ENCODE measurements at regions not wholly inside any gene's neighbourhood (a gene's known extent, or its start where the extent isn't known, plus 50 kb on each side); places are given as distances from the start of the nearest gene placed in this dataset.
"Not testable (repeated sequence)": the region's sequence is repeated elsewhere in the genome, so short reads cannot be mapped to it uniquely, and the experiment has no call there.

DNA sequence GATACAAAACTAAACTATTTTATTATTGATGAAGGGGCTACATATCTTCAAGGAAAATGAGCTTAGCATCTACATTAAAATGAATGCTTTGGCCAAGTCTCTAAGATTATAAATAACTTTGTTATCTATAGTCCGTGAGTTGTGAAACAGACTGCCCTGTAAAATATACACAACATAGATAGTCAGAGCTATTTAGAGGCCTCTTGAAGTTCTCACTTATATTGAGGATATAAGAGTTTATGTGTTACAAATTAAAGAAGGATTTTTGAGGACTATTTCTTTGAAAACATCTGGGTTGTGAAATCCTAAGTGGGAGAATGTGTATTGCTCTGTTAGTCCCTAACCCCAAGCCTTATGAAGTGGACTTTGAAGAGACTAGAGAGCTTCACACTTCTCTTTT, 292.0 kb upstream of the CDH2 start:
- ChIA-PET POLR2A (no interaction called here), CTCF (interaction anchor here (0.6 kb wide), 1 partner anchor 323 kb away, joined by 3 read pairs; no protein-coding TSS in a partner anchor)
- no peak overlapping the region for H3K4me3 Mint-ChIP-seq

DNA sequence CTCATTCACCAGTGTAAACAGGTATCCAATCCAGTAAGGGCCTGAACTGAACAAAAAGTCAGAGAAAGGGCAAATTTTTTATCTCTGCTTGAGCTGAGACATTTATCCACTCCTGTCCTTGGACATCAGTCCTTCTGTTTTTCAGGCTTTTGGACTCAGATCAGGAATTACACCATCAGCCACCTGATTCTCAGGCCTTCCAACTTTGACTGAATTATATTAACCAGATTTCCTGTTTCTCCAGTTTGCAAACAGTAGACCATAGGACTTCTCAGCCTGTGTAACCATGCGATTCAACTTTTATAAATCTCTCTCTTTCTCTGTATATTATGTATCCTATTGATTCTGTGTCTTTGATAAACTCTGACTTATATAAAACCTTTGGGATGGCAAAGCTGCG, 289.3 kb upstream of the CDH2 start:
- intact Hi-C loops (cut with DNase I, micrococcal nuclease), result no loop called here
- Mint-ChIP-seq H3K27ac (no peak overlapping the region), H3K9me3 (ENCODE audit: low read depth) (peaks cover 7% of the 10 kb centered on the region), H3K4me3 (no peak overlapping the region), H3K36me3 (ENCODE audit: low read depth) (no peaks in the 10 kb centered on the region), H3K4me1 (no peaks in the 10 kb centered on the region), H3K27me3 (no peaks in the 10 kb centered on the region)
- ATAC-seq (no peak), DNase-seq (no peak)
- ChIA-PET POLR2A (no interaction called here), CTCF (no interaction called here)

More for the DNA sequence above, 292.0 kb upstream of the CDH2 start:
- ATAC-seq (no peak), DNase-seq (no peak)
- H3K36me3 Mint-ChIP-seq (ENCODE audit: low read depth), result no peaks in the 10 kb centered on the region
- H3K4me1 Mint-ChIP-seq, result no peaks in the 10 kb centered on the region
- no peak overlapping the region for H3K27ac Mint-ChIP-seq
- intact Hi-C loops (cut with DNase I, micrococcal nuclease), result no loop called here
- H3K27me3 Mint-ChIP-seq, result no peaks in the 10 kb centered on the region
- peaks cover 8% of the 10 kb centered on the region for H3K9me3 Mint-ChIP-seq (ENCODE audit: low read depth)

DNA sequence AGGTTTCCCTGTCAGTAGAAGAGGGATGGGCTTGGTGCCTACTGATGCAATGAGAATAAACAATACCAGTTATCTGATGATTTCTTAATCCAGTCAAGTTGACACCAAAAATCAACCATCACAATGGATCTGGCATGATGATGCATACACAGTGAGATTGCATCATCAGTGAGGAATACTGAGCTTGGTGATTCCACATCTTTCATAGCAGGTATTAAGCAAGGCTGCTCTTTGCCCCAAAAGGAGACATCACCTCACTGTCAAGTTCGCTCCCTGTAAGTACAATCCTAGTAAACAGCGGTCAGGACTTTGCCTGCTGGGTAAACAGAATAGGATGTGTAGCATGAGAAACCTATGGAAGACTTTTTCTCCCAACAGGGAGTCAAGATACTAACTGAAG, 282.7 kb upstream of the CDH2 start:
- ATAC-seq (no peak), DNase-seq (no peak)
- ChIA-PET POLR2A (no interaction called here), CTCF (no interaction called here)
- intact Hi-C loops (cut with DNase I, micrococcal nuclease), result no loop called here
- H3K4me3 Mint-ChIP-seq, result no peak overlapping the region
- peaks cover 5% of the 10 kb centered on the region for H3K9me3 Mint-ChIP-seq (ENCODE audit: low read depth)
- H3K27me3 Mint-ChIP-seq, result no peaks in the 10 kb centered on the region
- H3K4me1 Mint-ChIP-seq, result no peaks in the 10 kb centered on the region
- H3K36me3 Mint-ChIP-seq (ENCODE audit: low read depth), result no peaks in the 10 kb centered on the region
- H3K27ac Mint-ChIP-seq, result no peak overlapping the region

DNA sequence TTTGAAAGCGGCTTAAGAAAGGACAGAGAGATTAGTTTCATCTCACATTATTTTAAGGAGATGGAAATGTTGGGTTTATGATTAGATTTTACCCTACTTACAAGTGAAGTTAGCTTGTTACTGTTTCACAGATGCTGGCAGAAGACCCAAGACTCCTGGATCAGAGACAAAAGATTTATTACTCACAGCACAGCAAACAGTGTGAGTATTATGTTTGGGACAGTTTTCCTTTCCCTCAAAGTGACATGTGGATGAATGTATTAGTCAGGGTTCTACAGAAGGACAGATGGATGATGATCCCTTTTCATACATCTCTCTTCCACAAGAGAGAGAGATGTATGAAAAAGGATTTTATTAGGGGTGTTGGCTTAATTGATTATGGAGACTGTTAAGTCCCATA, 281.8 kb upstream of the CDH2 start:
- no peak for ATAC-seq
- H3K9me3 Mint-ChIP-seq (ENCODE audit: low read depth), result peaks cover 5% of the 10 kb centered on the region
- ChIA-PET CTCF (no interaction called here), POLR2A (no interaction called here)
- no peaks in the 10 kb centered on the region for H3K27me3 Mint-ChIP-seq
- H3K4me3 Mint-ChIP-seq, result no peak overlapping the region
- no peak overlapping the region for H3K27ac Mint-ChIP-seq
- H3K4me1 Mint-ChIP-seq, result no peaks in the 10 kb centered on the region
- H3K36me3 Mint-ChIP-seq (ENCODE audit: low read depth), result no peaks in the 10 kb centered on the region
- DNase-seq, result no peak
- intact Hi-C loops (cut with DNase I, micrococcal nuclease), result no loop called here

DNA sequence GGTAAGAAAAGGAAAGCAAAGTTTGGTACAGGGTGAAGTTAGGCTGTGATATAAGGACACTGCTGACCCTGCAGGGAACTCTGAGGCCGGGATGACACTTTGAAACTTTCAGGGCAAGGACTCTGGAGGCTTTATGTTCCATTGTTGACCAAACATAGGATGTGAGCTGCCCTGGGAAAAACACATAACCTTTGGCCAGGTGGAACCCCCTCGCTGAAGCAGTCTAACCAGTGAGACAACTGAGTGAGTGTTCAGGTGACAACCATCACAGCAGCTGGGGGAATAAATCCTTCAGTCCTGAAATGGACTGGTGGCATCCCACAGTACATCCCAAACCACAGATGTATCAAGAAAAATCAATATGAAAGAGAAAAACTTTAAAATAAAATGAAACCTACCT, 280.9 kb upstream of the CDH2 start:
- Mint-ChIP-seq H3K9me3 (ENCODE audit: low read depth) (peaks cover 2% of the 10 kb centered on the region), H3K4me1 (no peaks in the 10 kb centered on the region)

DNA sequence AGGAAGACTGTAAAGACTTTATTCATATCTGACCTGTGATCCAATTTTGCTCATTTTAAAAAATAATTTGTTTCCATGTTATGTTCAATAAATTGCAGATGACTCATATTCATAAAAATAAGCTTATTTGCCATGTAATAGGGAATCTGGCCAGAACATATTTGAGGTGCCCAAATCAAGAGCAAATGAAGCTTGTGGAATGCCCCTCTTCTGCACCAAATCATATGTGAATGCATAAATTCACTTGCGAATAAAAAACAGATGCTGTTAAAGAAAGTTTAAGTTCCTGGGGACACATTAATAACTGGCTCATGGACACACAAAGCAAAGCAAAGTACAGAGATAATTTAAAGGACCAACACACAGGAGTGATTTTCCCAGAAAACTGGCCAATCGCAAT, 279.0 kb upstream of the CDH2 start:
- ChIA-PET POLR2A (no interaction called here), CTCF (no interaction called here)
- intact Hi-C loops (cut with DNase I, micrococcal nuclease), result no loop called here
- Mint-ChIP-seq H3K4me1 (no peaks in the 10 kb centered on the region), H3K27me3 (no peaks in the 10 kb centered on the region), H3K27ac (no peak overlapping the region), H3K4me3 (no peak overlapping the region), H3K9me3 (ENCODE audit: low read depth) (no peaks in the 10 kb centered on the region), H3K36me3 (ENCODE audit: low read depth) (no peaks in the 10 kb centered on the region)
- no peak for DNase-seq
- no peak for ATAC-seq

More for the DNA sequence above, 280.9 kb upstream of the CDH2 start:
- CTCF ChIA-PET, result no interaction called here
- no peak for DNase-seq
- intact Hi-C loops (cut with DNase I, micrococcal nuclease), result no loop called here
- no peak overlapping the region for H3K4me3 Mint-ChIP-seq
- H3K27me3 Mint-ChIP-seq, result no peaks in the 10 kb centered on the region
- POLR2A ChIA-PET, result no interaction called here
- no peak overlapping the region for H3K27ac Mint-ChIP-seq
- no peak for ATAC-seq
- H3K36me3 Mint-ChIP-seq (ENCODE audit: low read depth), result no peaks in the 10 kb centered on the region

DNA sequence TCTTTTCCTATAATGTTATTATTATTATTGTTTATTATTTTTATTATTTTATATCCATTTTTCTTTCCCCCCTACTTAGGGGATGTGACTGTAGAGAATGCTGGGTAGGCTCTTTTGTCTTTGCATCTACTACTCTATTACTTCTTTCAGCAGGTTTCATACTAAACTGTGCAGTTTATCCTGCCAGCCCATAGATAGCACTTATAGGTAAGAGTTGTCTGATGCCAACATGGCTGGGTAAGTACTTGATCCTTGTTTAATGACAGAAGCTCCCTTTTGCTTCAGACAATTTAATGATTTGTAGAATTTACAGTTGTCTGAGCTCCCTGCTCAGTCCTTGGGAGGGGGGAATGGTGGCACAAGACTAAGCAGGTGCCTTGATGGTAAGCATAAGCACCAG, 262.9 kb upstream of the CDH2 start:
- Mint-ChIP-seq H3K4me1 (no peaks in the 10 kb centered on the region), H3K27me3 (no peaks in the 10 kb centered on the region), H3K36me3 (ENCODE audit: low read depth) (no peaks in the 10 kb centered on the region), H3K27ac (no peak overlapping the region), H3K9me3 (ENCODE audit: low read depth) (peaks cover 9% of the 10 kb centered on the region), H3K4me3 (no peak overlapping the region)
- intact Hi-C loops (cut with DNase I, micrococcal nuclease), result no loop called here
- ATAC-seq, result no peak
- POLR2A ChIA-PET, result no interaction called here
- no peak for DNase-seq
- CTCF ChIA-PET, result no interaction called here

DNA sequence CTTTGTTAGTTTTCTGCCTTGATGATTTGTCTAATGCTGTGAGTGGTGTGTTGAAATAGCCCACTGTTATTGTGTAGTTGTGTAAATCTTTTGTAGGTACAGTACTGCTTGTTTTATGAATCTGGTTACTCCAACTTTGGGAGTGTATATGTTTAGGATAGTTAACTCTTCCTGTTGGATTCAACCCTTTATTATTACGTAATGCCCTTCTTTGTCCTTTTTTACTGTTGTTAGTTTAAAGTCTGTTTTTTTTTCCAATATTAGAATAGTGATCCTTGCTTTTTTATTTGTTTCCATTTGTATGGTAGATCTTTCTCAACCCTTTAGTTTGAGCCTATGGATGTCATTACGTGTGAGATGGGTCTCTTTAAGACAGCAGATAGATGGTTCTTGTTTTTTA, 261.5 kb upstream of the CDH2 start:
- Mint-ChIP-seq H3K27me3 (no peaks in the 10 kb centered on the region), H3K36me3 (ENCODE audit: low read depth) (no peaks in the 10 kb centered on the region), H3K4me1 (no peaks in the 10 kb centered on the region), H3K9me3 (ENCODE audit: low read depth) (peaks cover 11% of the 10 kb centered on the region), H3K27ac (no peak overlapping the region), H3K4me3 (no peak overlapping the region)
- POLR2A ChIA-PET, result no interaction called here
- no peak for ATAC-seq
- no peak for DNase-seq
- intact Hi-C loops (cut with DNase I, micrococcal nuclease), result no loop called here
- CTCF ChIA-PET, result no interaction called here

DNA sequence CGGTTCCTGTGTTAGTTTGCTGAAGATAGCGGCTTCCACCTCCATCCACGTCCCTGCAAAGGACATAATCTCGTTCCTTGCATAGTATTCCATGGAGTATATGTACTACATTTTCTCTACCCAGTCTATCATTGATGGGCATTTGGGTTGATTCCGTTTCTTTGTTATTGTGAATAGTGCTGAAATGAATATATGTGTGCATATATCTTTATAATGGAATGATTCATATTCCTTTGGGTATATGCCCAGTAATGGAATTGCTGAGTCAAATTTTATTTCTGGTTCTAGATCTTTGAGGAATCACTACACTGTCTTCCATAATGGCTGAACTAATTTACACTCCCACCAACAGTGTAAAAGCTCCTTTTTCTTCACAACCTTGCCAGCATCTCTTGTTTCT, 255.4 kb upstream of the CDH2 start:
- ChIA-PET CTCF (no interaction called here), POLR2A (no interaction called here)
- intact Hi-C loops (cut with DNase I, micrococcal nuclease), result no loop called here
- Mint-ChIP-seq H3K4me1 (no peaks in the 10 kb centered on the region), H3K36me3 (ENCODE audit: low read depth) (no peaks in the 10 kb centered on the region), H3K27ac (no peak overlapping the region), H3K9me3 (ENCODE audit: low read depth) (peaks cover 16% of the 10 kb centered on the region), H3K27me3 (no peaks in the 10 kb centered on the region), H3K4me3 (no peak overlapping the region)
- no peak for ATAC-seq
- DNase-seq, result no peak

DNA sequence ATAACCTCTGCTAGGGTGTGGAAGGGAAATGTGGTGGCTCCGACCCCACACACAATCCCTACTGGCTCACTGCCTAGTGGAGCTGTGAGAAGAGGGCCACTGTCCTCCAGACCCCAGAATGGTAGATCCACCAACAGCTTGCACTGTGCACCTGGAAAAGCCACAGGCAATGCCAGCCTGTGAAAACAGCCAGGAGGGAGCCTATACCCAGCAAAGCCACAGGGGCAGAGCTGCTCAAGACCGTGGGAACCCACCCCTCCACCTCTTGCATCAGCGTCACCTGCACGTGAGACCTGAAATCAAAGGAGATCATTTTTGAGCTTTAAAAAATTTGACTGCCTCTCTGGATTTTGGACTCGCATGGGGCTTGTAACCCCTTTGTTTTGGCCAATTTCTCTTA, 249.0 kb upstream of the CDH2 start:
- ATAC-seq, result no peak
- Mint-ChIP-seq H3K27ac (no peak overlapping the region), H3K4me1 (no peaks in the 10 kb centered on the region), H3K36me3 (ENCODE audit: low read depth) (no peaks in the 10 kb centered on the region), H3K4me3 (no peak overlapping the region), H3K27me3 (no peaks in the 10 kb centered on the region), H3K9me3 (ENCODE audit: low read depth) (peaks cover 22% of the 10 kb centered on the region)
- CTCF ChIA-PET, result no interaction called here
- DNase-seq, result no peak
- POLR2A ChIA-PET, result interaction anchor here (0.5 kb wide), 1 partner anchor 56 kb away, joined by 5 read pairs; no protein-coding TSS in a partner anchor
- intact Hi-C loops (cut with DNase I, micrococcal nuclease), result no loop called here

DNA sequence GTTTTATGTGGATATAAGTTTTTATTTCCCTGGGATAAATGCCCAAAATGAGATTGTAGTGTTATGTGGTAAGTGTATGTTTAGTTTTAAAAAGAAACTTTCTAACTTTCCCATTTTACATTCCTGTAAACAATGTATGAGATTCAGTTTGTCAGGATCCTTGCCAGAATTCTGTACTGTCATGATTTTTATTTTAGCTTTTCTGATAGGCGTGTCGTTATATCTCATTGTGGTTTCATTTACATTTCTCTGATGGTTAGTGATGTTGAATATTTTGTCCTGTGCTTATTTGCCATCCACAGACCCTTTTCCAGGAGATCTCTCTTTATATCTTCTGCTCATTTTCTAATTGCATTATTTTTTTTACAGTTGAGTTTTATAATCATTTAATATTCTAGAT, 245.6 kb upstream of the CDH2 start:
- Mint-ChIP-seq H3K27me3 (no peaks in the 10 kb centered on the region), H3K4me3 (no peak overlapping the region), H3K9me3 (ENCODE audit: low read depth) (peaks cover 17% of the 10 kb centered on the region), H3K36me3 (ENCODE audit: low read depth) (no peaks in the 10 kb centered on the region), H3K27ac (no peak overlapping the region), H3K4me1 (no peaks in the 10 kb centered on the region)
- ATAC-seq, result no peak
- ChIA-PET CTCF (no interaction called here), POLR2A (no interaction called here)
- intact Hi-C loops (cut with DNase I, micrococcal nuclease), result no loop called here
- no peak for DNase-seq

DNA sequence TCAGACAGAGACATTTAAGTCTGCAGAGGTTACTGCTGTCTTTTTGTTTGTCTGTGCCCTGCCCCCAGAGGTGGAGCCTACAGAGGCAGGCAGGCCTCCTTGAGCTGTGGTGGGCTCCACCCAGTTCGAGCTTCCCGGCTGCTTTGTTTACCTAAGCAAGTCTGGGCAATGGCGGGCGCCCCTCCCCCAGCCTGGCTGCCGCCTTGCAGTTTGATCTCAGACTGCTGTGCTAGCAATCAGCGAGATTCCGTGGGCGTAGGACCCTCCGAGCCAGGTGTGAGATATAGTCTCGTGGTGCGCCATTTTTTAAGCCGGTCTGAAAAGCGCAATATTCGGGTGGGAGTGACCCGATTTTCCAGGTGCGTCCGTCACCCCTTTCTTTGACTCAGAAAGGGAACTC, 245.0 kb upstream of the CDH2 start:
- H3K27me3 Mint-ChIP-seq; intact Hi-C loops (cut with DNase I, micrococcal nuclease); POLR2A ChIA-PET; H3K27ac Mint-ChIP-seq; H3K4me3 Mint-ChIP-seq; DNase-seq; CTCF ChIA-PET; ATAC-seq; H3K4me1 Mint-ChIP-seq; H3K36me3 Mint-ChIP-seq (ENCODE audit: low read depth): not testable (repeated sequence)
- H3K9me3 Mint-ChIP-seq (ENCODE audit: low read depth), result peaks cover 15% of the 10 kb centered on the region

DNA sequence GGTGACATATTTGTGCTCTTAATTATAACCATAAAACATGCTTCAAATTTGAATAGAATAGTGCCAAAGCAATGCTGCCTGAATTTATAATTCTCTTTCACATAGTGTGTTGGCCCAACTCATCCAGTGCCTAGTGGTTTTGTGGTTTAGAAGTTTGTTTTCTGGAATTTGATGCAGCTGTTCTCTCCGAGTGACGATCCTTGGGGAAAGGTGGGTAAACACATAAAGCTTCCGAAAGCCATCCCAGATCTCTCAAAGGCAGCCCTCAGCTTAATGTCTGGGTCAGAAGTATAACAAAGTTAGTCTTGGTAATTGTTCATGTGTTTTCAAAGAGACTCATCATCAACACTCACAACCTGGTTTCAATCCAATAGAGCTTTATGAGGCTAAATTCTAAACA, 235.6 kb upstream of the CDH2 start:
- no peaks in the 10 kb centered on the region for H3K36me3 Mint-ChIP-seq (ENCODE audit: low read depth)
- ChIA-PET CTCF (interaction anchor here (0.5 kb wide), 1 partner anchor 781 kb away, joined by 3 read pairs; no protein-coding TSS in a partner anchor), POLR2A (no interaction called here)
- H3K9me3 Mint-ChIP-seq (ENCODE audit: low read depth), result peaks cover 6% of the 10 kb centered on the region
- no peaks in the 10 kb centered on the region for H3K27me3 Mint-ChIP-seq
- no peak overlapping the region for H3K27ac Mint-ChIP-seq
- no peaks in the 10 kb centered on the region for H3K4me1 Mint-ChIP-seq
- DNase-seq (no peak), ATAC-seq (no peak)
- no peak overlapping the region for H3K4me3 Mint-ChIP-seq
- intact Hi-C loops (cut with DNase I, micrococcal nuclease), result no loop called here
